GM12878 (cell line): ENCODE measurements at regions not wholly inside any gene's neighbourhood (a gene's known extent, or its start where the extent isn't known, plus 50 kb on each side); places are given as distances from the start of the nearest gene placed in this dataset.

ENCODE experiments used
- ATAC-seq: fragments of 200-7000 bp; cut with Tn5 transposase; 3 replicates; pipeline ENCODE4 v1.9.1; 2020; ENCODE audit warnings: mild to moderate bottlenecking, moderate library complexity
- BruUV-seq: library from RNA; stranded (reverse); fragments of 400-500 nt; replicated peaks from 2 replicates; lab custom pipeline; 2021; lab: Mats Ljungman, UMichigan
- CTCF ChIA-PET: fragments of 300-600 bp; sonication (Branson Sonifier 250); formaldehyde crosslinking; extraction: SDS; loops from one replicate; lab custom pipeline; 2021; ENCODE audit warnings: inconsistent platforms; lab: Yijun Ruan, JAX
- POLR2A ChIA-PET: fragments of 350-600 bp; formaldehyde crosslinking; extraction: SDS; loops from one replicate; lab custom pipeline; 2021; ENCODE audit warnings: inconsistent platforms; lab: Charles Lee
- RAD21 ChIA-PET: fragments of 300-600 bp; sonication (Branson Sonifier 250); formaldehyde crosslinking; loops from one replicate; lab custom pipeline; 2023; ENCODE audit warnings: antibody characterized with exemption; ENCODE audit not compliant: unreplicated experiment; lab: Charles Lee
- SMC1A ChIA-PET: fragments of 300-600 bp; sonication (Branson Sonifier 250); formaldehyde crosslinking; loops from one replicate; lab custom pipeline; 2023; ENCODE audit not compliant: unreplicated experiment, uncharacterized antibody; lab: Charles Lee
- DNase-seq: peaks from one replicate; pipeline ENCODE4 v3.0.0-alpha.2; 2011; ENCODE audit warnings: low read depth, low spot score
- FAIRE-seq: peaks from 3 replicates; lab custom pipeline; 2011; peaks lifted over from hg19 to GRCh38; lab: Jason Lieb, UNC
- H2AFZ ChIP-seq: 2 replicates; pipeline ENCODE4 v1.6.0; 2011; ENCODE audit warnings: low read depth, low read length, control low read depth; ENCODE audit not compliant: control insufficient read depth
- H3K27ac ChIP-seq: 2 replicates; pipeline ENCODE4 v1.5.1; 2011; ENCODE audit warnings: control low read depth; ENCODE audit not compliant: control insufficient read depth, insufficient read depth
- H3K27me3 ChIP-seq, 2 experiments: replicated peaks in 1 of 2; 2 replicates each; pipeline versions ENCODE4 v1.6.0 to v1.6.1; 2011; ENCODE audit warnings: low read length in 1 of 2; ENCODE audit not compliant: control insufficient read depth in 2 of 2, insufficient read depth in 2 of 2
- H3K36me3 ChIP-seq, 2 experiments: 2 replicates each; pipeline ENCODE4 v1.5.1; 2011; ENCODE audit warnings: low read length in 1 of 2; ENCODE audit not compliant: control insufficient read depth in 2 of 2, insufficient read depth in 2 of 2
- H3K4me1 ChIP-seq: 2 replicates; pipeline ENCODE4 v1.6.1; 2011; ENCODE audit warnings: mild to moderate bottlenecking, low read length, moderate library complexity, mixed read lengths; ENCODE audit not compliant: control insufficient read depth, insufficient read depth
- H3K4me2 ChIP-seq: 2 replicates; pipeline ENCODE4 v1.6.0; 2011; ENCODE audit warnings: control low read depth; ENCODE audit not compliant: control insufficient read depth, insufficient read depth
- H3K4me3 ChIP-seq: fragments of 200-600 bp; sonication (generic); 2 replicates; pipeline ENCODE4 v1.5.1; 2016
- H3K79me2 ChIP-seq: 2 replicates; pipeline ENCODE4 v1.6.0; 2011; ENCODE audit warnings: low read length; ENCODE audit not compliant: control insufficient read depth, insufficient read depth
- H3K9ac ChIP-seq: 2 replicates; pipeline ENCODE4 v1.8.0; 2011; ENCODE audit warnings: low read length, control low read depth, mixed read lengths; ENCODE audit not compliant: control insufficient read depth, insufficient read depth
- H3K9me3 ChIP-seq: replicated peaks from 3 replicates; pipeline ENCODE4 v1.5.1; 2011; ENCODE audit warnings: mild to moderate bottlenecking, low read length; ENCODE audit not compliant: control insufficient read depth, insufficient read depth
- H4K20me1 ChIP-seq: 2 replicates; pipeline ENCODE4 v1.6.0; 2011; ENCODE audit not compliant: control insufficient read depth, insufficient read depth
- IRF5 ChIP-seq: fragments of 450-650 bp; IDR thresholded peaks from 2 replicates; pipeline ENCODE4 v1.6.1; 2017; ENCODE audit warnings: borderline replicate concordance
- KAT2A ChIP-seq: conservative IDR thresholded peaks from 2 replicates; pipeline ENCODE4 v1.6.1; 2011; ENCODE audit warnings: low read depth, low read length; ENCODE audit not compliant: control insufficient read depth
- NR2C2 ChIP-seq: IDR thresholded peaks from 2 replicates; pipeline ENCODE4 v1.6.1; 2011; ENCODE audit warnings: borderline replicate concordance, low read depth; ENCODE audit not compliant: control insufficient read depth, insufficient read length
- SMARCA5 ChIP-seq: fragments of 450-650 bp; IDR thresholded peaks from 2 replicates; pipeline ENCODE4 v1.6.1; 2017; ENCODE audit warnings: mild to moderate bottlenecking
- ZBTB11 ChIP-seq: fragments of 450-650 bp; formaldehyde crosslinking; IDR thresholded peaks from 2 replicates; pipeline ENCODE4 v1.5.0; 2022; ENCODE audit warnings: mild to moderate bottlenecking, missing genetic modification characterization
- ZNF24 ChIP-seq: fragments of 450-650 bp; IDR thresholded peaks from 2 replicates; pipeline ENCODE4 v1.6.1; 2017; ENCODE audit warnings: antibody characterized with exemption, mild to moderate bottlenecking
- WGBS: methylation state at CpG from one replicate; pipeline ENCODE4 v1.1.6; 2016; ENCODE audit warnings: low lambda C conversion rate; ENCODE audit not compliant: insufficient replicate concordance, insufficient coverage; ENCODE audit errors: missing lambda C conversion rate; 5-methylcytosine and 5-hydroxymethylcytosine counted together
- in situ Hi-C: fragments of 300-500 bp; cut with MboI; formaldehyde crosslinking; loops from 9 replicates; pipeline ENCODE4 v1.14.3; 2018; ENCODE audit warnings: mixed read lengths
- intact Hi-C: fragments of 100-400 bp; cut with micrococcal nuclease; formaldehyde crosslinking; loops from one replicate; pipeline ENCODE4 v1.14.2; 2022; ENCODE audit not compliant: unreplicated experiment
- TF ChIP-seq, protein P1 (sequence below): fragments of 450-650 bp; IDR thresholded peaks from 2 replicates; pipeline ENCODE4 v1.6.1; 2016; ENCODE audit warnings: mild to moderate bottlenecking
- TF ChIP-seq, protein P2 (sequence below): fragments of 450-650 bp; IDR thresholded peaks from 2 replicates; pipeline ENCODE4 v1.6.1; 2017; ENCODE audit warnings: low read depth, mild to moderate bottlenecking, moderate library complexity
- TF ChIP-seq, protein P3 (sequence below): IDR thresholded peaks from 2 replicates; pipeline ENCODE4 v1.6.1; 2012; ENCODE audit warnings: low read depth, low read length, improper control_type of control experiment
- TF ChIP-seq, protein P4 (sequence below): fragments of 450-650 bp; formaldehyde crosslinking; IDR thresholded peaks from 2 replicates; pipeline ENCODE4 v1.4.0; 2020; ENCODE audit warnings: mild to moderate bottlenecking, moderate library complexity

DNA sequence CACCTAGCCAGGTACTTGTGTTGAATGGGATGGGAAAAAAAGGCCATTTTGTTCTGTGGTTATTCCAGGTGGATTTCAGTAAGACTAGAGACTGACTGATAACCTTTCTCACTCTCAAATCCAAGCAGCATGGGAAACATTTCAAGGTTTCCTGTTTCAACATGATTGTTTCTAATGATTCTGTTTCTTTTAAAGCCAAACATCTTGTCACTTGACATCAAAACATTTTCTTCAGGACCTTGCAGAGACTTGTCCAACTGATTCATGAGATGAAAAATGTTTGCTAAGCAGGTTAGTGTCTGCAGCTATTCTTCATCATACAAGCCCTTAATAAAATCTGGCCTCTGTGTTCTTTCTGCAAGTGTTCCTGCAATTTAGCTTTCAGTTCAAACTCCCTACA is 456.5 kb upstream of the CWC22 start (continued):
- TF ChIP-seq, protein P1, sequence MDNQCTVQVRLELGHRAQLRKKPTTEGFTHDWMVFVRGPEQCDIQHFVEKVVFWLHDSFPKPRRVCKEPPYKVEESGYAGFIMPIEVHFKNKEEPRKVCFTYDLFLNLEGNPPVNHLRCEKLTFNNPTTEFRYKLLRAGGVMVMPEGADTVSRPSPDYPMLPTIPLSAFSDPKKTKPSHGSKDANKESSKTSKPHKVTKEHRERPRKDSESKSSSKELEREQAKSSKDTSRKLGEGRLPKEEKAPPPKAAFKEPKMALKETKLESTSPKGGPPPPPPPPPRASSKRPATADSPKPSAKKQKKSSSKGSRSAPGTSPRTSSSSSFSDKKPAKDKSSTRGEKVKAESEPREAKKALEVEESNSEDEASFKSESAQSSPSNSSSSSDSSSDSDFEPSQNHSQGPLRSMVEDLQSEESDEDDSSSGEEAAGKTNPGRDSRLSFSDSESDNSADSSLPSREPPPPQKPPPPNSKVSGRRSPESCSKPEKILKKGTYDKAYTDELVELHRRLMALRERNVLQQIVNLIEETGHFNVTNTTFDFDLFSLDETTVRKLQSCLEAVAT, result no peak
- TF ChIP-seq ZBTB11 (CRISPR knock-in tag) (no peak), NR2C2 (no peak)

DNA sequence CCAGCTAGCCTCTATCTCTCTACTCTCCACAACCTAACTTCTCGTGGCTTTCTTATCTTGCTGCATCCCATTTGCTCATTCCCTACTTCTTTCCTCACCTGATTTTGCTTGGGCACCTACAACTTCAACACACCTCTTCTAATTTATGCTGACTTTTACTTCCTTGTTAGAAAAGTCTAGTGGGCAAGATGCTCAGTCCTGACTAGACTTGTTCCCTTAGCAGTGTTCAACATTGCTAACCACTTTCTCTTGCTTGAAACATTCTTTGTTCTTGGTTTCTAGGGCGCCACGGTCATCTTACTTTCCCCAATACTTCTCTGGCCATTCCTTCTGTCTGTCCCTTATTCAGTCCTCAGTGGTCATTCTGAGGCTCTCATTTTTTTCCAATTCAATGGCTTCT is 454.7 kb upstream of the CWC22 start:
- RAD21 ChIA-PET, result no interaction called here
- no peak for DNase-seq
- H3K79me2 ChIP-seq, result no peaks in the 10 kb centered on the region
- CTCF ChIA-PET, result interaction anchor here (0.6 to 1.1 kb wide), 3 partner anchors 17 to 556 kb away, joined by 3 read pairs; no protein-coding TSS in a partner anchor
- no peak overlapping the region for H3K4me2 ChIP-seq
- no TSS peak for BruUV-seq
- H4K20me1 ChIP-seq, result no peaks in the 10 kb centered on the region
- FAIRE-seq, result no peak
- POLR2A ChIA-PET, result no interaction called here
- H3K4me1 ChIP-seq, result no peaks in the 10 kb centered on the region
- in situ Hi-C loops (no loop called here), intact Hi-C loops (no loop called here)
- H3K9me3 ChIP-seq, result no peaks in the 10 kb centered on the region
- H3K27ac ChIP-seq, result no peak overlapping the region
- H3K9ac ChIP-seq, result no peak overlapping the region
- no peak overlapping the region for H3K4me3 ChIP-seq
- no peak overlapping the region for H2AFZ ChIP-seq
- SMC1A ChIA-PET, result no interaction called here
- 3% methylated on average over 3 of the region's 3 CpGs for WGBS
- ATAC-seq, result no peak
- no peaks in the 10 kb centered on the region for H3K36me3 ChIP-seq
- H3K27me3 ChIP-seq, result no peaks in the 10 kb centered on the region
- TF ChIP-seq, protein P2, sequence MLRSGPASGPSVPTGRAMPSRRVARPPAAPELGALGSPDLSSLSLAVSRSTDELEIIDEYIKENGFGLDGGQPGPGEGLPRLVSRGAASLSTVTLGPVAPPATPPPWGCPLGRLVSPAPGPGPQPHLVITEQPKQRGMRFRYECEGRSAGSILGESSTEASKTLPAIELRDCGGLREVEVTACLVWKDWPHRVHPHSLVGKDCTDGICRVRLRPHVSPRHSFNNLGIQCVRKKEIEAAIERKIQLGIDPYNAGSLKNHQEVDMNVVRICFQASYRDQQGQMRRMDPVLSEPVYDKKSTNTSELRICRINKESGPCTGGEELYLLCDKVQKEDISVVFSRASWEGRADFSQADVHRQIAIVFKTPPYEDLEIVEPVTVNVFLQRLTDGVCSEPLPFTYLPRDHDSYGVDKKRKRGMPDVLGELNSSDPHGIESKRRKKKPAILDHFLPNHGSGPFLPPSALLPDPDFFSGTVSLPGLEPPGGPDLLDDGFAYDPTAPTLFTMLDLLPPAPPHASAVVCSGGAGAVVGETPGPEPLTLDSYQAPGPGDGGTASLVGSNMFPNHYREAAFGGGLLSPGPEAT, result no peak
- TF ChIP-seq, protein P3, sequence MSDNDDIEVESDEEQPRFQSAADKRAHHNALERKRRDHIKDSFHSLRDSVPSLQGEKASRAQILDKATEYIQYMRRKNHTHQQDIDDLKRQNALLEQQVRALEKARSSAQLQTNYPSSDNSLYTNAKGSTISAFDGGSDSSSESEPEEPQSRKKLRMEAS, result no peak
- no peak for TF ChIP-seq KAT2A
- TF ChIP-seq ZNF24, result no peak
- no peak for TF ChIP-seq SMARCA5
- no peak for TF ChIP-seq IRF5
- TF ChIP-seq, protein P4, sequence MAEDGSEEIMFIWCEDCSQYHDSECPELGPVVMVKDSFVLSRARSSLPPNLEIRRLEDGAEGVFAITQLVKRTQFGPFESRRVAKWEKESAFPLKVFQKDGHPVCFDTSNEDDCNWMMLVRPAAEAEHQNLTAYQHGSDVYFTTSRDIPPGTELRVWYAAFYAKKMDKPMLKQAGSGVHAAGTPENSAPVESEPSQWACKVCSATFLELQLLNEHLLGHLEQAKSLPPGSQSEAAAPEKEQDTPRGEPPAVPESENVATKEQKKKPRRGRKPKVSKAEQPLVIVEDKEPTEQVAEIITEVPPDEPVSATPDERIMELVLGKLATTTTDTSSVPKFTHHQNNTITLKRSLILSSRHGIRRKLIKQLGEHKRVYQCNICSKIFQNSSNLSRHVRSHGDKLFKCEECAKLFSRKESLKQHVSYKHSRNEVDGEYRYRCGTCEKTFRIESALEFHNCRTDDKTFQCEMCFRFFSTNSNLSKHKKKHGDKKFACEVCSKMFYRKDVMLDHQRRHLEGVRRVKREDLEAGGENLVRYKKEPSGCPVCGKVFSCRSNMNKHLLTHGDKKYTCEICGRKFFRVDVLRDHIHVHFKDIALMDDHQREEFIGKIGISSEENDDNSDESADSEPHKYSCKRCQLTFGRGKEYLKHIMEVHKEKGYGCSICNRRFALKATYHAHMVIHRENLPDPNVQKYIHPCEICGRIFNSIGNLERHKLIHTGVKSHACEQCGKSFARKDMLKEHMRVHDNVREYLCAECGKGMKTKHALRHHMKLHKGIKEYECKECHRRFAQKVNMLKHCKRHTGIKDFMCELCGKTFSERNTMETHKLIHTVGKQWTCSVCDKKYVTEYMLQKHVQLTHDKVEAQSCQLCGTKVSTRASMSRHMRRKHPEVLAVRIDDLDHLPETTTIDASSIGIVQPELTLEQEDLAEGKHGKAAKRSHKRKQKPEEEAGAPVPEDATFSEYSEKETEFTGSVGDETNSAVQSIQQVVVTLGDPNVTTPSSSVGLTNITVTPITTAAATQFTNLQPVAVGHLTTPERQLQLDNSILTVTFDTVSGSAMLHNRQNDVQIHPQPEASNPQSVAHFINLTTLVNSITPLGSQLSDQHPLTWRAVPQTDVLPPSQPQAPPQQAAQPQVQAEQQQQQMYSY (CRISPR knock-in tag), result no peak
